Activated naive CD4-positive, alpha-beta T cell treated with anti-CD3 and anti-CD28 coated beads, Interleukin-2, amount 50 U/mL, for 24 hours (primary cell): ENCODE measurements at regions not wholly inside any gene's neighbourhood (a gene's known extent, or its start where the extent isn't known, plus 50 kb on each side); places are given as distances from the start of the nearest gene placed in this dataset.
"Not testable (repeated sequence)": the region's sequence is repeated elsewhere in the genome, so short reads cannot be mapped to it uniquely, and the experiment has no call there.

Experiments
- H3K27ac Mint-ChIP-seq: one replicate; pipeline ENCODE4 v1.8.0; 2021; ENCODE audit warnings: mild to moderate bottlenecking, mixed read lengths
- H3K27me3 Mint-ChIP-seq: one replicate; pipeline ENCODE4 v1.8.0; 2021; ENCODE audit warnings: mixed read lengths
- H3K36me3 Mint-ChIP-seq: one replicate; pipeline ENCODE4 v1.8.0; 2021; ENCODE audit warnings: mixed read lengths
- H3K4me1 Mint-ChIP-seq: one replicate; pipeline ENCODE4 v1.8.0; 2021; ENCODE audit warnings: mixed read lengths
- H3K4me3 Mint-ChIP-seq: one replicate; pipeline ENCODE4 v1.8.0; 2021; ENCODE audit warnings: mild to moderate bottlenecking, mixed read lengths
- H3K9me3 Mint-ChIP-seq: one replicate; pipeline ENCODE4 v1.8.0; 2021; ENCODE audit warnings: mixed read lengths

DNA sequence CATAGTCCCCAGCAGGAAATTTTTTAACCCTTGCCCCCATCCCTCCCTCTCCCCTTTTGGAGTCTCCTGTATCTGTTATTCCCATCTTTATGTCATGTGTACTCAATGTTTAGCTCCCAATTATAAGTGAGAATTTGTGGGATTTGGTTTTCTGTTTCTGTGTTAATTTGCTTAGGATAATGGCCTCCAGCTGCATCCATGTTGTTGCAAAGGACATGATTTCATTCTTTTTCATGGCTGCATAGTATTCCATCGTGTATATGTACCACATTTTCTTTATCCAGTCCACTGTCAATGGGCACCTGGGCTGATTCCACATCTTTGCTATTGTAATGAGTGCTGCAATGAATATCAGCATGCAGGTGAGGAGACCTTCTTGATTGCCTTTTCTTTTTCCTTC lies 139.6 kb upstream of the WSCD1 start:
- H3K4me3 Mint-ChIP-seq, H3K36me3 Mint-ChIP-seq, H3K9me3 Mint-ChIP-seq, H3K4me1 Mint-ChIP-seq, H3K27ac Mint-ChIP-seq, H3K27me3 Mint-ChIP-seq: not testable (repeated sequence)

DNA sequence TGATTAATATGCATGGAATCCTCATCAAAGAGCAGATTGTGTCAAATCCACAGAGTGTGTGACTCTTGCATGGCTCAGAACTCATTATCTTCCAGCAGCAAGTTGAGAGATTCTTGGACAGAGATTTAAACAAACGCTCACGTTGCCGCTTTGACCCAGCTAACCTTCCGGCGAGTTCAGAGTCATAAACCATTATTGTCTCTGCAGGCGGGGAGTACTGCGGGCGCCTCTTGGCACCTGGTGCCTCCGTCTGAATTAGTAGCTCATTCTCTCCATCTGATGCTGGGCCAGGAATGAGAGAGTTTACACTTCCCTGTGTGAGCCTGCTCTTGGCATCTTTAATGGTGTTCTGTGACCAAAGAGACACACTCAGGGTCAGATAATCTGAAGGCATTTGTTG lies 138.6 kb upstream of the WSCD1 start:
- no peak overlapping the region for H3K4me3 Mint-ChIP-seq
- peaks cover 2% of the 10 kb centered on the region for H3K36me3 Mint-ChIP-seq
- no peaks in the 10 kb centered on the region for H3K4me1 Mint-ChIP-seq
- no peak overlapping the region for H3K27ac Mint-ChIP-seq
- H3K9me3 Mint-ChIP-seq = no peaks in the 10 kb centered on the region
- H3K27me3 Mint-ChIP-seq = peaks cover 8% of the 10 kb centered on the region

DNA sequence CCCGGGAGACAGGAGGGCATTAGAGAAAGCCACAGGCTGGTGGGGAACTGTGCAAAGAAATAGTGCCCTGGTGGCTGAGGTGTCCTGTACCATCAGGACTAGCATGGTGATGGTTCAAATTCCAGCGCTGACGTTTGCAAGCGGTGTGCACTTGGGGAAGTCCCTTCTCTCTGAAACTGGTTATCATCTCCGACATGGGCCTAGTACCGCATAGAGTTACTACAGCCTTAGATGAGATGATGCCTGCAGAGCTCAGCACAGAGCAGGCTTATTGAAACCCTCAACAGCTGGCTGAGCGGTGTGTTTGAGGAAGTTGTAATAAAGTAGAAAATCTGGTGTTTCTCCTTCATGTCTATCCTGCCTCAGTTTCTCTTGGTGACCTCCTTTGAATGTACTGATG lies 136.7 kb upstream of the WSCD1 start:
- Mint-ChIP-seq H3K9me3 (no peaks in the 10 kb centered on the region), H3K27me3 (peaks cover 8% of the 10 kb centered on the region), H3K27ac (no peak overlapping the region), H3K4me3 (no peak overlapping the region), H3K36me3 (peaks cover 2% of the 10 kb centered on the region), H3K4me1 (no peaks in the 10 kb centered on the region)

DNA sequence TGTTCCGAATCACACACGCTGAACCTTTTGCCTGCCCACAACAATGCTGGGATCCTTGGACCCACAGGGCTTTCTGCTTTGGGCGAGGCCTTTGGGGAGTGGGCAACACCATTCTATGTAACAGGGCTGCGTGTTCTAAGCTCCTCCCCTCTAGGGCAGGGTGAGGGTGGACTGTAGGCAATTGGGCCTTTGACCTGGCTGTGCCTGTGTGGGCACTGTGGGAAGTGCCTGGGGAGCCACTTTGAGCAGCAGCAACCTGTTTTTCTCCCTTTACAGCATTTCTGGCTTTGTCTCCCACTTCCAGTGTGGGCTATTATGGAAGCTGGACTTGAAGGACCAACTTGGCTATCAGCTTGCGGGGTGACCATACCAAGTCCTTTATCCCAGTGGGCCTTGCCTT lies 128.9 kb upstream of the WSCD1 start:
- peaks cover 19% of the 10 kb centered on the region for H3K27me3 Mint-ChIP-seq
- H3K27ac Mint-ChIP-seq = no peak overlapping the region
- no peaks in the 10 kb centered on the region for H3K36me3 Mint-ChIP-seq
- no peak overlapping the region for H3K4me3 Mint-ChIP-seq
- peaks cover under 1% of the 10 kb centered on the region for H3K9me3 Mint-ChIP-seq
- no peaks in the 10 kb centered on the region for H3K4me1 Mint-ChIP-seq

DNA sequence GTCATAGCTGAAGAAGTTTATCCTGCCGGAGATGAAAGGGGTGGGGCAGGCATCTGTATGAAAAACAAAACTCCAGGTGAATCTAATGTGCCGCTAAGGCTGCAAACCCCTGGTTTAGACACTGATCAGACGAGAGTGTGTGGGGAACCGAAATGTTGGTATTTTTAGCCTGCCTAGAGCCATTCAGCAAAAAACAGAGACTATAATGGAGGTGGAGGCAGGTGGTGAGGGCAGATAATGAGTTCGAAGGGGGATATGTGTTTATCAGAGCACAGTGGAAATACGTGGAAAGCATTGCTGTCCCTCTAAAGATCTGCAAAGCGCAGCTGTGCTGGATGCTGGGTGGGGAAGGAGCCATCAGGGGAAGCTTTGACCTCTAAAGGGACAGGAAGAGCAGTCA lies 127.5 kb upstream of the WSCD1 start:
- peaks cover 22% of the 10 kb centered on the region for H3K27me3 Mint-ChIP-seq
- no peak overlapping the region for H3K4me3 Mint-ChIP-seq
- no peaks in the 10 kb centered on the region for H3K36me3 Mint-ChIP-seq
- H3K9me3 Mint-ChIP-seq = peaks cover 4% of the 10 kb centered on the region
- H3K27ac Mint-ChIP-seq = no peak overlapping the region
- no peaks in the 10 kb centered on the region for H3K4me1 Mint-ChIP-seq

DNA sequence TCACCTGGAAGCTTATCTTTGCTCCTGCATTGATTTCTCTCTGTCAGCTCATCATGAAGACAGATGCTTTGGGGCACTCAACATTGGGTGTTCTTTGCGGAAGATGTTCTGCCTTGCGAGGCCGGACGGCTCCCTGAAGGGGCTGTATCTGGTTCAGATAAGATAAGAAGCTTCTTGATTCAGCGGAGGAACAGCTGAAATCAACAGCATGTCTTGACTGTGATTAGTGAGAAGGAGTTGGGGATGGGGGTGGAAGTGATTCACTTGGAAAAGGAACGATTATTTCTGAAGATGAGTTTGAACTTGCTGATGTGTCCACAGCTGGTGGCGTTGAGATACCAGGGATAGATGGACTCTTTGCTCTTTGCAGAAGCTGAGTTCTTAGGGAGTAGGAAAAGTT lies 126.9 kb upstream of the WSCD1 start:
- no peaks in the 10 kb centered on the region for H3K36me3 Mint-ChIP-seq
- no peaks in the 10 kb centered on the region for H3K4me1 Mint-ChIP-seq
- no peak overlapping the region for H3K27ac Mint-ChIP-seq
- H3K27me3 Mint-ChIP-seq = peaks cover 22% of the 10 kb centered on the region
- no peak overlapping the region for H3K4me3 Mint-ChIP-seq
- peaks cover 4% of the 10 kb centered on the region for H3K9me3 Mint-ChIP-seq

DNA sequence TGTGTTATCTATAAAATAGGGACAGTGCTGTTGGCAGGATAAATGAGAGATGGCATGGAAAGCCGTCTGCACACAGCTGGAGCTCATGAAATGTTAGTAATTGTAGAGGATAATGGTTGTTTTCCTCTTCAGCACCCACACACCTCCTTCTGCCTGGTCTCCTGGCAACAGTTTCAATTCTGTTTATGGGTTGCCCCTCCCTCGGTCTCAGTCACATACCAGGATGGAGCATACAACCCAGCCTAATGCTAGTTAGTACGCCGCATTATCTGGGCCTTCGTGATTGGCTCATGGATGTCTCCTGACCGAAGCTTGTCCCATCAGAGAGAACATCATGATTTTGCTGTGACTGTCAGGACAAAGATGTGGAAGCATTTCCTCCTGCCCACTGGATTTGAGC lies 126.2 kb upstream of the WSCD1 start:
- Mint-ChIP-seq H3K9me3 (peaks cover 4% of the 10 kb centered on the region), H3K27me3 (peaks cover 24% of the 10 kb centered on the region), H3K4me3 (no peak overlapping the region), H3K36me3 (no peaks in the 10 kb centered on the region), H3K27ac (no peak overlapping the region), H3K4me1 (no peaks in the 10 kb centered on the region)

DNA sequence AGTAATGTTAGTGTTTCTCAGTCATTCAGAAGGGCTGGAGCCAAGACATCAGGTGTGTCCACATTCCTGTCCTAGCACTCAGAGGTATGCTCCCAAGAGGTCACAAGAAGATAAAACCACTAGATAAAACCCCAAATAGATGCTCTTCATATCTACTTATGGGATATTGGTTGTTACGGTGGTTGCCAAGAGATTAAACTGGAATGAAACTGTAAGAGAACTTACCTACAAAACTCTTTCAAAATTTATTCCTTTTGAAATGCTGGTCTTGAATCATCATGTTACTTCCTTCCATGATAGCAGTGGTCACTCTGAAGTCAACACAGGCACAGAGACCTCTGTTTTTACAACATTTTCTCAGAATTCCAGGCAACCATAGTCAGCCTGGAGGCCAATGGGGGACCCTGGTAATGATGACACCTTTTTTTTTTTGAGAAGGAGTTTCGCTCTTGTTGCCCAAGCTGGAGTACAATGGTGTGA lies 122.4 kb upstream of the WSCD1 start:
- H3K27me3 Mint-ChIP-seq = peaks cover 14% of the 10 kb centered on the region
- H3K4me3 Mint-ChIP-seq = no peak overlapping the region
- no peaks in the 10 kb centered on the region for H3K36me3 Mint-ChIP-seq
- peaks cover 4% of the 10 kb centered on the region for H3K9me3 Mint-ChIP-seq
- H3K4me1 Mint-ChIP-seq = no peaks in the 10 kb centered on the region
- no peak overlapping the region for H3K27ac Mint-ChIP-seq

DNA sequence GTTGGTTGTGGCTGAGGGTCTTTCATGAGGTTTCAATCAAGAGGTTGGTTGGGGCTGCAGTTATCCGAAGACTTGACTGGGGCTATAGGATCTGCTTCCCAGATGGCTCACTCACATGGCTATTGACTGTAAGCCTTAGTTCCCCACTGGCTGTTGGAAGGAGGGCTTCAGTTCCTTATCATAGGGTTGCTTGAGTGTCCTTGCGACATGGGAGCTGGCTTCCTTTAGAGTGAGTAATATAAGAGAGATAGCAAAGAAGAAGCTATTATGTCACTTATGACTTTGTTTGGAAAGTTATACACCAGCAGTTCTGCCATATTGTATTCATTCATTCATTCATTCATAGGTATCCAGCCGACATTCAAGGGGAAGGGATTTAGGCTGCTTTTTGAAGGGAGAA lies 121.4 kb upstream of the WSCD1 start:
- Mint-ChIP-seq H3K4me3 (no peak overlapping the region), H3K27me3 (peaks cover 13% of the 10 kb centered on the region), H3K27ac (no peak overlapping the region), H3K9me3 (peaks cover 4% of the 10 kb centered on the region), H3K4me1 (no peaks in the 10 kb centered on the region), H3K36me3 (no peaks in the 10 kb centered on the region)

DNA sequence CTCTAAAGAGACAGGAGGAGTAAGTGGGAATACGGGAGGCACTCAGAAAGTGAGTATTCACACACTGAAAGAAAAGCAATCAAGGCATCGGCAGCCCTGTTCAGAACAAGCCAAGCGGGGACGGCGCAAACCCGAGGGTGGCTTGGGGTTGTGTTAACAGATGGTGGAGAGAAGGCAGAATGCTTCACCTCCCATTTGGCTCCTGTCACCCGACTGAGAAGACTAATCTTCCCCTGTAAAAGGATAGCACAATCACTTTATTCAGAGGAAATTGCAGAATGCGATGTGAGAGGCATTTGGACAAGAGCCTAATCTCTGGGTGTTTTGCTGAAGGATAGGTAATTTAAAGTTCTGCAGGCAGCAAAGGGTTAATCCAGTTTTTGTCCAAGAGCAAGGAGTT lies 119.3 kb upstream of the WSCD1 start:
- no peaks in the 10 kb centered on the region for H3K4me1 Mint-ChIP-seq

DNA sequence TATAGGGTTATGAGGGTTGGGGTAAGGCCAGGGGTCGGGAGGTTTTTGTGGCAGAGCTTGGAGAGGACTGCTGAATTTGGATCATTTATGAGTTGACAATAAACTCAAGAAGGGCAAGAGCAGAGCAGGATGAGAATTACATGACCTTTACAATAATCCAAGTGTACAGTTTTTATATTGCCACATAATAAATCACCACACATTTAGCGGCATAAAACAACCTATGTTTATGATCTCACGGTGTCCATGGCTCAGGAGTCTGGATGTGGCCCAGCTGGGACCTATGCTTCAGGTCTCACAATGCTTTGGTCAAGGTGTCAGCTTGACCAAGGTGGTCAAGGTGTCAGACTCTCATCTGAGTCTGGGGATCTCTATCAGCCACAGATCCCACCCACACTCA lies 118.3 kb upstream of the WSCD1 start:
- no peaks in the 10 kb centered on the region for H3K4me1 Mint-ChIP-seq
- H3K36me3 Mint-ChIP-seq = no peaks in the 10 kb centered on the region
- H3K9me3 Mint-ChIP-seq = no peaks in the 10 kb centered on the region

More for the DNA sequence above, 119.3 kb upstream of the WSCD1 start:
- Mint-ChIP-seq H3K9me3 (peaks cover 4% of the 10 kb centered on the region), H3K27me3 (peaks cover 14% of the 10 kb centered on the region), H3K36me3 (no peaks in the 10 kb centered on the region), H3K4me3 (no peak overlapping the region), H3K27ac (no peak overlapping the region)

DNA sequence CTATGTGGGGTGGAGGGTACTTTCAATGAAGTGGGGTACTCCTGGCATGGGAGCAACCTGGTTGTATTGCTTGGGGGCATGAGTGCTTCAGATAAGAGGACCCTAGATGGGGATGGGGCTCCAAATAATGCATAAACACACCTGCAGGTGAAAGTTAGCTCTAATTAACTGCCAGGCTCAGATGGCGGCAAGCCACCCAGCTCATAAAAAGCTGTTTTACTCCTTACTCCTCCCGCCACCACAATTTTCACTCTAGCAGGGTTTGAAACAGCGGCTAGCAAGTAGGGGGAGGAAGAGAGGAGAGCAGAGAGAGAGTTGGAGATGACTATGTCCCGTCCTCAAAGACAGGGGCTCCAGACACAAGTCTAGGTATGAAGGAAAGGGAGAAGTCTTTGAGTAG lies 117.7 kb upstream of the WSCD1 start:
- Mint-ChIP-seq H3K27ac (no peak overlapping the region), H3K9me3 (no peaks in the 10 kb centered on the region), H3K27me3 (peaks cover 15% of the 10 kb centered on the region), H3K36me3 (no peaks in the 10 kb centered on the region), H3K4me3 (no peak overlapping the region), H3K4me1 (no peaks in the 10 kb centered on the region)

More for the DNA sequence above, 118.3 kb upstream of the WSCD1 start:
- Mint-ChIP-seq H3K27me3 (peaks cover 12% of the 10 kb centered on the region), H3K27ac (no peak overlapping the region), H3K4me3 (no peak overlapping the region)

DNA sequence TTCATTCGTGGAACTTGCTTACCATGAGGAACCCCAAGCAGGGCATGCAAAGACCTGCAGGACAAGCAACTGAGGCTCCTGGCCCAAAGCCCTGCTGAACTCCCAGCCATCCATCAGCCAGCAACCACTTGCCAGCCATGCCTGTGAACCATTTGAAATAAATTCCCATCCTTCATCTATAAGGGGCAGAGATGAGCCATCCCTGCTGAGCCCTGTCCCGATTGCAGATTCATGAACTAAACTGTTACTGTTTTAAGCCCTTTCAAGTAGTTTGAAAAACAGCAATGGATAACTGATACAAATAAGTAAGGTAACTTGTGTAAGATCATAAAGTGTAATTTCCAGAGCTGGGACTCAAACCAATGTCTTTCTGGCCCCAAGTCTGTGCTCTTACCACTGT lies 114.4 kb upstream of the WSCD1 start:
- H3K4me1 Mint-ChIP-seq = no peaks in the 10 kb centered on the region
- H3K36me3 Mint-ChIP-seq = no peaks in the 10 kb centered on the region
- peaks cover 11% of the 10 kb centered on the region for H3K27me3 Mint-ChIP-seq
- no peaks in the 10 kb centered on the region for H3K9me3 Mint-ChIP-seq
- H3K27ac Mint-ChIP-seq = no peak overlapping the region
- no peak overlapping the region for H3K4me3 Mint-ChIP-seq

DNA sequence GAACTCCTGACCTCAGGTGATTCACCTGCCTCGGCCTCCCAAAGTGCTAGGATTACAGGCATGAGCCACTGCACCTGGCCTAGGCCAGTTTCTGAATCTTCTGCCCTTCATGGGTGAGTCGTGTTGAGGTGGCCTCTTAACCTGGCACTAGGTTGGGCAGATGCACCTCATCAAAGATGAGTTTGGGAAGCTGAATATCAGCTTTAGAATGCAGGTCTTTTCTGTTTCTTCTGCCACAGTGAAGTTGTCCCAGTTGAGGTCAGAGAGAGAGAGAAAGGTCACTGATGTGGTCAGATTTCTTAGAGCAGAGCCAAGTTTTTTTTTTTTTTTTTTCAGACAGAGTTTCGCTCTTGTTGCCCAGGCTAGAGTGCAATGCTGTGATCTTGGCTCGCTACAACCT lies 111.3 kb upstream of the WSCD1 start:
- Mint-ChIP-seq H3K9me3 (no peaks in the 10 kb centered on the region), H3K4me3 (no peak overlapping the region), H3K4me1 (no peaks in the 10 kb centered on the region), H3K27me3 (peaks cover 22% of the 10 kb centered on the region), H3K36me3 (no peaks in the 10 kb centered on the region), H3K27ac (no peak overlapping the region)

DNA sequence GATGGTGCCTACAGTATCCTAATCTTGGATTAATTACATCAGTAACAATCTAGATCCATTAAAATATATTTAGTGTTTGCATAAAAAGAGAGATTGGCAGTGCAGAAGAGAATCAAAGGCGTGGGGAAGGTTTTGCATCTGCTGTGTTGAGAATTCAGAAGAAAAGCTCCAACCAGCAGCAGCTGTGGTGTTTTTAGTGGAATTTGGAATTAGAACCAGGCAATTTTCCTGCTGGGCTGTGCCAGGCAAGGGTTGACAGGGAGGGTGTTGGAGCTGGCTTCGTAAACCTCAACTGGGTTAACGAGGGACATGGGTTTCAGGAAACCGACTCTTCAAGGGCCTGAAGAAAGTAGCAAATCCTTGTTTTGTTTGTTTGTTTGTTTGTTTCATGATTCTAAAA lies 107.8 kb upstream of the WSCD1 start:
- H3K4me3 Mint-ChIP-seq = no peak overlapping the region
- peaks cover 23% of the 10 kb centered on the region for H3K27me3 Mint-ChIP-seq
- H3K36me3 Mint-ChIP-seq = no peaks in the 10 kb centered on the region
- no peaks in the 10 kb centered on the region for H3K4me1 Mint-ChIP-seq
- peaks cover 6% of the 10 kb centered on the region for H3K9me3 Mint-ChIP-seq
- no peak overlapping the region for H3K27ac Mint-ChIP-seq

DNA sequence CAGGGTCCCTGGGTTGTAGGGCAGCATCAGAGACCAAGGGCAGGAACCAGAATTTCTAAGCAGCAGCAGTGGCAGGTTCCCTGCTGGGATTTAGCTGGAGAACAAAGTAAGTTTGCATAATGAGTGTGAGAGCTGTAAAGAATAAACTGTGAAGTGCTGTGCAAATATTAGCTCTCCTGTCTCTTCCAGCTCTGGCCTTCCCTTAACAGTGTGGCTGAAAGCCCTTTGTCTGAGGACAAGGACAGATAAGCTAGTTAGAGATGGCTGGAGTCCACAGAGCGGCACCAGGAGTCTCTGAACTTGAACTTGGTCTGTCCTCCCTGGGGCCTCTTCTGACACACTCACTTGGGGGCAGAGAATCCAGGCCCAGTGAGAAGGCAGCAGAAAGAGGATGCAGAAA lies 98.2 kb upstream of the WSCD1 start:
- Mint-ChIP-seq H3K4me3 (no peak overlapping the region), H3K36me3 (peaks cover 2% of the 10 kb centered on the region), H3K4me1 (no peaks in the 10 kb centered on the region), H3K9me3 (peaks cover 4% of the 10 kb centered on the region), H3K27ac (no peak overlapping the region), H3K27me3 (peaks cover 12% of the 10 kb centered on the region)

DNA sequence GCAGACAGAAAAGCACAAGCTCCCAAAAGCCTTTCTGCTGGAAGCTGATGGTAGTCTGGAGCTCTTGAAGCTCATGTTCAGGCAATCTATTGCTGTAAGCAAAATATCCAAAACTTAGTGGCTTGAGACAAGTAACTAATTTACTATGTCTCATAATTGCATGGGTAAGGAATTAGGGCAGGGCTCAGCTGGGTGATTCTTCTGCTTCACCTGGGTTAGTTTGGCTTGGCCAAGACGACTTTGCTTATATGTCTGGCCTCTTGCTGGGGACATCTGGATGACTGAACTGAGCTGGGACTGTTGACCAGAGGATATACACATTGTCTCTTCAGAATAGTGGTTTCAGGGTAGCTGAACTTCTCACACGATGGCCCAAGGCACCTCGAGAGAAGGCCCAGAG lies 96.8 kb upstream of the WSCD1 start:
- peaks cover 4% of the 10 kb centered on the region for H3K9me3 Mint-ChIP-seq
- H3K27me3 Mint-ChIP-seq = peaks cover 11% of the 10 kb centered on the region

More for the DNA sequence above, 96.8 kb upstream of the WSCD1 start:
- H3K4me3 Mint-ChIP-seq = no peak overlapping the region
- peaks cover 2% of the 10 kb centered on the region for H3K36me3 Mint-ChIP-seq
- no peak overlapping the region for H3K27ac Mint-ChIP-seq
- no peaks in the 10 kb centered on the region for H3K4me1 Mint-ChIP-seq
